SK-N-DZ (cell line): ENCODE measurements at regions not wholly inside any gene's neighbourhood (a gene's known extent, or its start where the extent isn't known, plus 50 kb on each side); places are given as distances from the start of the nearest gene placed in this dataset.
"Not testable (repeated sequence)": the region's sequence is repeated elsewhere in the genome, so short reads cannot be mapped to it uniquely, and the experiment has no call there.

Experiments used
- DNase-seq: peaks from one replicate; pipeline ENCODE4 v3.0.0-alpha.2; 2015; ENCODE audit warnings: low spot score

- no peak for DNase-seq
Measured at GRCh38 chr3:25844891-25845290, 55.0 kb downstream of the OXSM start.

- DNase-seq, result no peak
Measured at GRCh38 chr3:25846282-25846681, 56.4 kb downstream of the OXSM start.

GRCh38 chr3:25849091-25849490 is 59.2 kb downstream of the OXSM start:
- no peak for DNase-seq

- DNase-seq, result no peak
Measured at GRCh38 chr3:25849641-25850385, 59.9 kb downstream of the OXSM start.

- not testable (repeated sequence) for DNase-seq
Measured at GRCh38 chr3:25851693-25852259, 61.9 kb downstream of the OXSM start.

GRCh38 chr3:25854214-25854613 is 64.3 kb downstream of the OXSM start:
- DNase-seq, result no peak

- no peak for DNase-seq
Measured at GRCh38 chr3:25854635-25855034, 64.7 kb downstream of the OXSM start.

- no peak for DNase-seq
Measured at GRCh38 chr3:25855266-25855784, 65.4 kb downstream of the OXSM start.

- DNase-seq, result peak; percentile 39
Measured at GRCh38 chr3:25856902-25857518, 67.1 kb downstream of the OXSM start.

GRCh38 chr3:25861566-25861965 is 71.7 kb downstream of the OXSM start:
- DNase-seq, result no peak

GRCh38 chr3:25863011-25863415 is 73.1 kb downstream of the OXSM start:
- DNase-seq, result no peak

GRCh38 chr3:25863416-25863959 is 73.6 kb downstream of the OXSM start:
- peak; percentile 17 for DNase-seq

- DNase-seq, result no peak
Measured at GRCh38 chr3:25870452-25870851, 80.6 kb downstream of the OXSM start.

- DNase-seq, result no peak
Measured at GRCh38 chr3:25872200-25872877, 82.4 kb downstream of the OXSM start.

GRCh38 chr3:25883492-25883891 is 93.6 kb downstream of the OXSM start:
- DNase-seq, result no peak

GRCh38 chr3:25884981-25885380 is 95.1 kb downstream of the OXSM start:
- no peak for DNase-seq

GRCh38 chr3:25885544-25885943 is 95.7 kb downstream of the OXSM start:
- DNase-seq, result no peak

- no peak for DNase-seq
Measured at GRCh38 chr3:25887907-25888306, 98.0 kb downstream of the OXSM start.

- DNase-seq, result no peak
Measured at GRCh38 chr3:25888892-25889524, 99.1 kb downstream of the OXSM start.

- no peak for DNase-seq
Measured at GRCh38 chr3:25889525-25889917, 99.6 kb downstream of the OXSM start.

GRCh38 chr3:25894101-25894500 is 104.2 kb downstream of the OXSM start:
- DNase-seq, result no peak
